ENCODE measurements at regions not wholly inside any gene's neighbourhood (a gene's known extent, or its start where the extent isn't known, plus 50 kb on each side); places are given as distances from the start of the nearest gene placed in this dataset.
A peak's percentile ranks its signal among the peaks of the same experiment; 100 is the strongest.
"Not testable (repeated sequence)": the region's sequence is repeated elsewhere in the genome, so short reads cannot be mapped to it uniquely, and the experiment has no call there.

- DNase-seq (ENCODE audit: low read depth in 2 of 2) = no peak
- no peak overlapping the region for H3K4me3 ChIP-seq (replicated peaks in 1 of 2; ENCODE audit: low read depth in 2 of 2, low read length in 2 of 2)
- TF ChIP-seq CTCF (IDR thresholded peaks at IDR 0.05; ENCODE audit: low read depth, low read length) = no peak
Observed at GRCh38 chr15:38844736-38845135, 280.1 kb upstream of the RASGRP1 start.

- no peak for TF ChIP-seq CTCF (IDR thresholded peaks at IDR 0.05; ENCODE audit: low read depth, low read length)
- no peak overlapping the region for H3K4me3 ChIP-seq (replicated peaks in 1 of 2; ENCODE audit: low read depth in 2 of 2, low read length in 2 of 2)
- DNase-seq (ENCODE audit: low read depth in 2 of 2) = no peak
Observed at GRCh38 chr15:38846346-38846745, 281.7 kb upstream of the RASGRP1 start.

- H3K4me3 ChIP-seq (replicated peaks in 1 of 2; ENCODE audit: low read depth in 2 of 2, low read length in 2 of 2) = no peak overlapping the region
- no peak for DNase-seq (ENCODE audit: low read depth in 2 of 2)
- TF ChIP-seq CTCF (IDR thresholded peaks at IDR 0.05; ENCODE audit: low read depth, low read length) = no peak
Observed at GRCh38 chr15:38847666-38848065, 283.1 kb upstream of the RASGRP1 start.

- no peak overlapping the region for H3K4me3 ChIP-seq (replicated peaks in 1 of 2; ENCODE audit: low read depth in 2 of 2, low read length in 2 of 2)
- no peak for TF ChIP-seq CTCF (IDR thresholded peaks at IDR 0.05; ENCODE audit: low read depth, low read length)
- DNase-seq (ENCODE audit: low read depth in 2 of 2) = no peak
Observed at GRCh38 chr15:38849046-38849445, 284.4 kb upstream of the RASGRP1 start.

- not testable (repeated sequence) for DNase-seq (ENCODE audit: low read depth in 2 of 2); H3K4me3 ChIP-seq (replicated peaks in 1 of 2; ENCODE audit: low read depth in 2 of 2, low read length in 2 of 2)
Observed at GRCh38 chr15:38852188-38852587, 287.6 kb upstream of the RASGRP1 start.

- peak; percentile 49 to 62 for DNase-seq (ENCODE audit: low read depth in 2 of 2)
- peak; percentile 60 for TF ChIP-seq CTCF (IDR thresholded peaks at IDR 0.05; ENCODE audit: low read depth, low read length)
- H3K4me3 ChIP-seq (replicated peaks in 1 of 2; ENCODE audit: low read depth in 2 of 2, low read length in 2 of 2) = no peak overlapping the region
Observed at GRCh38 chr15:38853608-38854007, 289.0 kb upstream of the RASGRP1 start.

- H3K4me3 ChIP-seq (replicated peaks in 1 of 2; ENCODE audit: low read depth in 2 of 2, low read length in 2 of 2) = no peak overlapping the region
- TF ChIP-seq CTCF (IDR thresholded peaks at IDR 0.05; ENCODE audit: low read depth, low read length) = no peak
- peak in 1 of 2 donors; percentile 23 for DNase-seq (ENCODE audit: low read depth in 2 of 2)
Observed at GRCh38 chr15:38854506-38854905, 289.9 kb upstream of the RASGRP1 start.

Data from cardiac fibroblast (primary cell).